CD4-positive, alpha-beta T cell treated with Interleukin-15 for 4 hours (primary cell): ENCODE measurements at regions not wholly inside any gene's neighbourhood (a gene's known extent, or its start where the extent isn't known, plus 50 kb on each side); places are given as distances from the start of the nearest gene placed in this dataset.

Experiments
- DNase-seq: peaks from one replicate; pipeline ENCODE4 v3.0.0-alpha.2; 2020; ENCODE audit warnings: low spot score

DNA sequence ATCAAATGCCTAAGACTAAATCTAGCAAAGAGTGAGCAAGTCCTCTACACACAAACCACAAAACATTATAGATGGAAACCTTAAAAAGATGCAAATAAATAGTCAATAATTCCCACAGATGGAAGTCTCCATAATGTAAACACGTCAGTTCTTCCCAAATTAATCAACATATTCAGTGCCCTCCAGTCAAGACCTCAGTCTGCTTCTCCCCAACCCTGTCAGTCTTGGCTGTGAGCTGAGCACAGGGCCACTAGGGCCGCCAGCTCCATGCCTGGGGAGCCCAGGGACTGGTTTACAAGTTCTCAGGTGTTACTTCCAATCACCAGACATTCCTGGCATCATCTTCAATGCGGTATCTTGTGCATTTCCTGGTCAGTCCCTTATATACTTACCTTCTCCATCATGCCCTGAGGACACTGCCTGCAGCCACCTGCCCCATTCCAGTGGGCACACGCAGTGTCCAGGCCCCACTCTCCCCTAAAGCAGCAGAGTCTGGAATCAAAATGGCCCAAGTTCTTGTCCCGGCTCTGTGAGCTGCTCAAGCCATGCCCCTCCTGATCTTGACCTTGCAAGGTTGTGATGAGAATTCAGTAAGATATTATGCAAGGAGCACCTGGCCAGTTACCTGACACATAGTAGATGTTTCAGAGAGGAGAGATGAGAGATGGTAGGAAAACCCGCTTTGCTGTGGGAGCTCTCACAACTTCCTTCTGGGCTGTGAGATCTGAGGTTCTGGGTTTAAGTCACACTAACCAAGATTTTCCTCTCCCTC, 207.9 kb upstream of the RAB6C start:
- DNase-seq, result no peak

DNA sequence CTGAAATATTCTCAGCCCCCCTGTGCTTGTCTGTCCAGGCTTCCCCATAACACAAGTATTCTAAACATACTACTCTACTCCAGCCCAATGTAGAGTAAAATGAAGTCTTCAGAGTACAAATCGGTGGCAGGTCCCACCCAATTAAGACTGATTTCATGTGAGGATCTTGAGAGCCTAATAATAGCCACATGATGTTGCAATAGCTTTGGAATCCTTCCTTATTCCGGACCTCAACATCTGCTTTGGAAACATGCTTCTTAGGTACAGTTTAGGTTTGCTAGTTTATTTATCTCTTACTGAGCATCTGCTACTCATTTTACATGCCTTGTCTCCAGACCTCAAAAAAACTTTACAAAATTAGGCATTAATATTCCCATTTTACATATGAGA, 207.3 kb upstream of the RAB6C start:
- DNase-seq, result no peak

DNA sequence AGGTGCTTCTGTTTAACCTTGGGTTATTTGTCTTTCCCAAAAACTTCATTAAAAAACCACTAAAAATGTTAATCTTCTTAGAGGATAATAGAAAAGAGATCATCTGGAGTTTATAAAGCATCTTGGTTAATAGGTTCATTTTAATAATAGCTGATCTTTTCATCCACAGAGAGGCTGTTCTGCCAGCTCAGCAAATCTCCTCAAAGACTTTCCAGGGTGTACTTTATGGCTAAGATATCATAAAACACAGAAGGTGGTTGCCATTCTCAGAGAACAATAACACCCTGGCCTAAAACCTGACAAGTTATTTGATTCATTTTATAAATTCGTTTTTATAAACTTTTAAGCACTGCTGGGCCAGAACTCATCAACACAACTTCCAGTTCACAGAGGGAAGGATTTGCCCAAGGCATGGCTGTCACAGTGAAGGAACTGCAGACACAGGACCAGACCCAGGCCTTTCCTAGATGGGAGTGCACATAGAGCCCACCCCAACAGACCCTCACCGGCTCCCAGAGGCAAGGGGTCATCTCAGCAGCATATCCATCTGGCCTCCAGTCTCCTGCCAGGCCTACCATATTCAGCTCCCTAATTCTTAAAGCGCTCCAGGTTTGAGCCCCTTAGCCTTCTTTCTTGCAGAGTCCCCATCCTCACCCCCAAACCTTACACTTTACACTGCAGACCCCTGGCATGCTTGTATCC, 203.4 kb upstream of the RAB6C start:
- no peak for DNase-seq

DNA sequence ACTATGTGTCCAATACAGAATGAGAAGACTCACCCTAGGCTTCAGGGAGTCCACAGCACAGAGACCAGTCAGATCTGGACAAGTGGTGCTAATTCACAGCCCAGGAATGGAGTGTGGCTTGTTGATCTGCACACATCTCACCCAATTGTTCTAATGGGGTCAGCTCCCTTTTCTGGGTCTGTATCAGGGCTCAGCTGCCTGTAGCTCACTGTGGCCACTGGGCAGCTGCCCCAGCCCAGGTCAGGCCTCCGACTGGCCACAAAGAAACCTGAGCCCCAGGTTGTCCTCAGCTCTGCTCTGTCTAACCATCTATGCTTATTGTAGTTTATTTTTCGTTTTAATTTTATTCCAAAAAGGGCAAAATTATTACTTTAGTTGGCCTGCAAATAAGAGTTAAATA, 202.3 kb upstream of the RAB6C start:
- DNase-seq, result no peak

DNA sequence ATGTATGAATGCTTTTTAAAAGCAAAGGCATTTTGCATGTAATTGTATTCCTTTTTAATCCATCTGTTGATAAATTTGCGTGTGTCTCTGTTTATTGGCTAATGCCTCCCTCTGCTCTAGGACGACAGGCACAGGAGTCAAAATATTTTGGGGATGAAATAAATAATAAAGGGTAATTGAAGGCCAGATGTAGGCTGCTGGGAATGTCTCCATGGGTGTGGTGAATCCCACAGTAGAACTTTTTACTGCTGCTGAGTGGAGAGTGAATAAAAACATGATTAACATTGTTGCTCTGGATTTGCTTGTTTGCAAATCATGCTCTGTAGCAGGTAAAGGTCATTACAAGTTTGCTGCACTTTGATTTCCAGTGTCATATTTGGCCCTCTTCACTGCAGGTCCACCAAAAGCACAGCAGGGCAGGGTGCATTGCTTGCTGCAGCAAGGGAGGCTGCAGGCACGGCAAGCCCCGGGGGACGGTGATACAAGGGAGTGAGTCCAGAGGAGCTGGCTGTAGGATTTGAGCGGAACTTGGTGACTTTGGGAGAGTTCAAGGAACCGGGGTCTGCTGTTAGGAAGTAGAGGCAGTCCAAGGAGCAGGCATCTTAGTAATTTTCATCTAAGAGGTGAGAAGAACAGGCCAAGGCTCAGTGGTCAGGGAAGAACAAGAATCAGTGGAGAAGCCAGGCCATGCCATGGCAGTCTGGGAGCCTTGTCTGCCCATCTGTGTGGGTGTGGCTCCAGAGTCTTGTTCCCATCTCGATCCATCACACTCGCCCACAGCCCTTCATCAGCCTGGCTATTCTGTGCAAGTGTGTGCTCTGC, 201.5 kb upstream of the RAB6C start:
- DNase-seq, result no peak

DNA sequence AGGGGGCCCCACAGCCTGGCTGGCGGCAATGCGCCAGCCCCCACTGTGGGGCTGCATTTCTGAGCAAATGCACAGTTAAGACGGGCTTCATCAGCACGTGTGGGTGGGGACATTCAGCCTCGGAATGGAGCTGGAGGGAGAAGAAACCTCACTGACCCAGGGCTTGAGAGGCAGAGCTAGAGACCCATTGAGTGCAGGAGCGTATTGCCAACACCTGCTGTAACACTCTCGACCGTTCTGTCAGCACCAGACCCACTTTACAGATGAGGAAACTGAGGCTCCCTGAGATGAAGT, 200.9 kb upstream of the RAB6C start:
- DNase-seq, result no peak

DNA sequence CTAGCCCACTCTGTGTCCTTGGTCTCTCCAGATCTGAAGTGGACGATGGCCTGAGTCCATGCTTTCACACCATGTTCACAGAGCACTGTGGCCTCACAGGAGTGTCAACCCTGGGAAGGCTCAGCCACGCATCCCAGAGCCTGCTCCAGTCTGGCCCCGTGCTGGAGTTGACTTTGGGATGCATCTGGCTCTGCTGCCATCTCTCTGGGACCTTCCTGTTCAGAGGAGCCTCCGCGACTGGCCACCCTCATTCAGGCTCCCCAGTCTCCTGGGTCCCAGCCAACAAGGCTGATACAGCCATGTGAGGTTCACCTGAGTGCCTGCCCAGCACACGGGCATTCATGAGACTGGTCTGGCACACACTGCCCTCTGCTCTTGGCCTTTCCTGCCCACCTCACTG, 199.7 kb upstream of the RAB6C start:
- DNase-seq, result no peak

DNA sequence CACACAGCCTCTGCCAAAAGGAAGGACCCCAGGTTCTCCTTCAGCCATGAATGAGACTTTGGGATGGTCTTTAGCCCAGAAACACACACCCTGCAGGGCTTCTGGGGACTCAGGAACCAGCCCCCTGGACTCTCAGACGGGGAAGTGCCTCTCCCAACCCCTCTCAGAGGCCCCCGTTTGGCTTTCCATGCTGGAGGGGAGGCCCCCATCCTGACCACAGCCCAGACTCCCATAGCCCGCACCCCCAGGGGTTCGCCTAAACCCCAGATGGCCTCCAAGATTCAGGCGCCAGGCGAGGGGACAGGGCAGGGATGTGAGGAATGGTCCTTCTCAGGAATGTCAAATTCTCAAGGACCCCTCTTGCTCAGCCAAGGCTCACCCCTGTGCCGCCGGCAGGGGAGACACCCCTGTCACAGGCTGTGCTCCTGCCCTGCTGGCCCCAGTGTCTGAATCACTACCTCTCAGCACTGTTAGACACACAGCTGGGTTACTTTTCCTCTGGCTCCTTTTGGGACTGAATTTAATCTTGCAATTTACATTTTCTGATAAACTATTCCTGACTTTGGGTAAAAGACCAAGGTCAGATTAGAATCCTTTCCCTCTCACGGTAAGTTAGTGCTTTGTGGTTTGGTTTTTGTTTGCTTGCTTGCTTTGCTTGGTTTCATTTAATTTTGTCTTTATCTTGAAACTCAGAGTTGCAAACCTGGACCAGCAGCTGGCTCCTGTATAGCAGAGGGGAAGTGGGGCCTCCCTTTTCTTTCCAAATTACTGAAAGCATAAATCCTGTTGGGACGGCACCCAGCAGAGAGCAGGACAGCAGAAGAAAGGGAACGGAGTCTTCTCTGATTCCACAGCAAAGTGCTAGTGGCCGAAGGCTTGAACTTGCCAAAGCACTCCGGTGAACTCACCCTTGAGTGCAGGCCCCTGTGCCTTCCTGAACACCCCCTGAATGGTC, 198.9 kb upstream of the RAB6C start:
- DNase-seq, result no peak

DNA sequence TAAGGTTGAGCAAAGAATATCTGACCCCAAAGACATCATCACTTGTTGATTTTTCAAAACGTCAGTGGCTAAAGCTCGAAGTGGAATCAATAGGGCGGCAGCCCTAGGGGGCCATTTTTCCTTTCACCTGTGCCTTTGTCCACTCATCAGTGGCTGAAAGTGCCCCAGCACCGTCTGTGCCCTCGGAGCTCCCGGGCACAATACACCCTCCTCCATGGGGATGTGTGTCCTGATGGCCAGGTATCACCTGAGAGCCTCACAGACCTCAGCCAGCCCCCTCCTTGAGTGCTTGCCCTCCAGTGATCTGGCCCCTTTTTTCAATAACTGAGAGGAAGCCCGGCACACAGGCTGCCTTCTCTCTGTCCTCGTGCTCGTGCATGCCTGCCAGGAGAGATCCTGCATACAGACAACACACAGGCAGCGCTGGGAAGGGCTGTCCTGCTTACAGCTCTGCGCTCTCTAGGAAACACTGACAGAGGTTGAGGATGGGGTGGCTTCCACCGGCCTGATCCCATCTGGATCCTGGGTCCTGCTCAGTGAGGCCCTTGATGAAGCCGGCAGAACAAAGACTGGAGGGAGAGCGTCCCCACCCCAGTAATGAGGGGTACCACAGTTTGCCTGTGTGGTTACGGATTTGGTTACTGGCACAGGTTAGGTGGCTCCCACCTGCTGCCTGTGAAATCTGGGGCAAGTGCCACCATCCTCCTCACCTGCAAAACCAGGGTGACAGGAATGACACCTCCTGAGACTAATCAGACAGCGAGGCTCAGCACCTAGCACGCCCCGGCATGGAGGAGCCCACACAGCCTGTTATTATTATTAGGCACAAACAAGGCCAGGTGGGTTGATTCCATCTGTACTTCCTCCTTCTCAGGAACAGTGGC, 197.5 kb upstream of the RAB6C start:
- no peak for DNase-seq

DNA sequence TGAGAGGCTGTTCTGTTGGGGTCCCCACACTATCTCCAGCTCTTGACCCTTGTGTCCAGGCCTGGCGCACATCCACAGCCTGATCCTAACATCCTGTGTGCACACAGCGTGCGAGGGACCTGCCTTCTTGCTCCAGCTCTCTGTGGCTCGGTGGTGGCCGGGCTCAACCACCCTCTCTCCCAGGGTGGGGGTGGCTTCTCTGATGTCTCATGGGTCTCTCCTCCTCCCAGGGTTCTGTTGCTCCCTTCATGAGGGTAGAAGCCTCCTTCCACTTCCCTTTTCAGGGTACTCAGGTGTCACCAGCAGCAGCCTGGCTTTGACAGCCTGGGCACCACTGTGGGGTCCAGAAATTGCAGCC, 196.9 kb upstream of the RAB6C start:
- no peak for DNase-seq

DNA sequence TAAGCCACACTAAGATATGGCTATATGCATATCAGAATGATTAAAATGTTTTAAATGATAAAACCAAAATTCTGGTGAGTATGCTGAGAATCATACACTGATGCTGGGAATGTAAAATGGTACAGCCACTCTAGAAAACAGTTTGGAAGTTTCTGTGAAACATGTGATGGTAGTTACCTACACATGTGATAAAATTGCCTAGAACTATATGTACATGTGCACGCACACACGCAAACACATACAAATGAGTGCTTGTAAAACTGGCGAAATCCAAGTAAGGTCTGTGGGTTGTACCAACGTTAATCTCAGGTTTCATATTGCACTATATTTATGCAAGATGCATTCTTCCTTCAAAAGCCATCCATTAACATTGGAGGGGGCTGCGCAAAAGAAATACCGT, 195.0 kb upstream of the RAB6C start:
- no peak for DNase-seq

DNA sequence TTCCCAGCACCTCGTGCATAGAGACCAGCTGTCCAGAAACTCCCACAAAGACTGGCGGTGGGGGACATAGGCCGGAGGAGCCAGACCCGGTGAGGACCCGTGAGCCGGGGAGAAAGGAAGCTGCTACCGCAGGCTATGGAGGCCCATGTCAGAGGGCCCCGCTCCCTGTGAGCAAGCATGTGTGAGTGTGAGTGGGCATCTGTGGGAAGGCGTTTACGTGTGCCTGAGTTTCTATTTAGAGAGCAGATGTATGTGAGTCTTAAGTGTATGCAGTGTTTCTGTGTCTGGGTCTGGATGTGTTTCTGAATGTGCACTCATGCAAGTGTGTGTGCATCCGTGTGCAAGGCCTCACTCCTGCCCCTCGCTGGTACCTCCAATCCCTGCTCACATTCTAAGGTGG, 187.8 kb upstream of the RAB6C start:
- DNase-seq, result no peak

DNA sequence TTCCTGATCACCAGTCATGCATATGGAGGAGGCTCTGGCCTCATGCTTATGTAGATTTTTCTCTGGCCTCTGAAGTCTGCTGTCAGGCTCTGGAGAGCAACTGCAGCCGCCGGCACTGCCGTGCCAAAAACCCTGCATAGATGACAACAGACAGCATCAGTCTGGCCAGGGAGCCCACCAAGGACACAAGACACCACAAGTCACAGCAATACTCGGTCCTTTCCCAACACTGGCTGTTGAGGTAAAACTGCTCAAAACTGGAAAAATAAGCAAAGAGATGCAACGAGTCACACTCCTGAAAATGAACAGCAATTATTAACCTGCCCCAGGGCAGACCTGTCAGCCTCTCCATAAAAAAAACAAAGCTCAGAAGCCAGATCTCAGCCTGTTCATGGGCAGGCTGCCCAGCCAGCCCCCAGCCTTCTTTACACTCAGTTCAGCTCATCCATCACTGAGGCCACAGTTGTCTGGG, 186.0 kb upstream of the RAB6C start:
- DNase-seq, result no peak

DNA sequence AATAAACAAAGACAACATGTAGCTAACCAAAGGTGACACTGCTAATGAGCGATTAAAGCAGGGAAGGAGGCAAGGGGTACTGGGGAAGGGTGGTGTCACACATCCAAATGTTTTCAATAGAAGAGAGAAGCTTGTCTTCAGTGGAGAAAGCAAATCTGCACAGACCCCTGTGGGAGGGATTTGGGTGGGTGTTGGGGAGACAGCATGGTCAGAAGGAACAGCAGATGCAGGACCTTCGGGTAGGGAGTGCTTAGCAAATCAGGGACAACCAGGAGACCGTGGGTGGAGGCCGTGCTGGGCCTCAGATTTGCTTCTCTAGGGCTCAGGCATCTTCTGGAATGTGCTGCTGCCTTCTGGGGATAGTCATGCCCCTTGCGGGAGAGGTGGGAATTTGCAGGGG, 185.3 kb upstream of the RAB6C start:
- no peak for DNase-seq

DNA sequence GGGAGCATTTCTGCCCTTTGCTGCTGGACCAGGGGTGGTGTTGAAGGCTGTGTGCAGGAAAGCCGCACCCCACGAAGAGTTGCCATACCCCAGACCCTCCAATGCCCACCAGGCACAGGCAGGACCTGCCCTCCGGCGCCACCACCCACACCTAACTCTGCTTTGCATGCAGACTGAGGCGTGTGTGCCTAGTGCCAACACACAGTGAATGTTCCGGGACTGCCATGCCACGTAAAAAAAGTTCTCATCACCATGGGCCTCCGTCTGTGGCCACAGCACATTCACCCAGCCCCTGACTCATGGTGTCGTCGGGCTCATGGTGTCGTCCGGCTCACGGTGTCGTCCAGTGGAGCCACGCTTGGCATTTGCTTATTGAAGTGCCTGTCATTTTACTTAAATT, 184.9 kb upstream of the RAB6C start:
- DNase-seq, result no peak

DNA sequence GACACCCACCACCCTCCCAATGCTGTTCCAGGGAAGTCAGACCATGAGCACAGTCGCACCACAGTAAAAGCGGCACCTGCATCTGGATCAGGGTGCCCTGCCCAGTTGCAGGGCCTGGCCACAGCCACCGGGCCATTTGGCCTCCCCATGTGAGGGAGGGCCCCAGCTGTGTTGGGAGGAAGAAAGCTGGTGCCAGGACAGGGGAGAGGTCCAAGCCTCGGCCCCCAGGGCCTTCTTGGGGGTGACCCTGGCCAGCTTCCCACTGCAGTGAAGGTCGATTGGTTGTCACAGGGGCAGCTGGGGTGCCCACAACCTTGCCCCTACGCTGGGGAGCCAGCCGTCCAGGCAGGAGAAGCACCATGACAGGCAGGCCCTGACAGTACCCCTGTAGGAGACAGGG, 183.2 kb upstream of the RAB6C start:
- DNase-seq, result no peak

DNA sequence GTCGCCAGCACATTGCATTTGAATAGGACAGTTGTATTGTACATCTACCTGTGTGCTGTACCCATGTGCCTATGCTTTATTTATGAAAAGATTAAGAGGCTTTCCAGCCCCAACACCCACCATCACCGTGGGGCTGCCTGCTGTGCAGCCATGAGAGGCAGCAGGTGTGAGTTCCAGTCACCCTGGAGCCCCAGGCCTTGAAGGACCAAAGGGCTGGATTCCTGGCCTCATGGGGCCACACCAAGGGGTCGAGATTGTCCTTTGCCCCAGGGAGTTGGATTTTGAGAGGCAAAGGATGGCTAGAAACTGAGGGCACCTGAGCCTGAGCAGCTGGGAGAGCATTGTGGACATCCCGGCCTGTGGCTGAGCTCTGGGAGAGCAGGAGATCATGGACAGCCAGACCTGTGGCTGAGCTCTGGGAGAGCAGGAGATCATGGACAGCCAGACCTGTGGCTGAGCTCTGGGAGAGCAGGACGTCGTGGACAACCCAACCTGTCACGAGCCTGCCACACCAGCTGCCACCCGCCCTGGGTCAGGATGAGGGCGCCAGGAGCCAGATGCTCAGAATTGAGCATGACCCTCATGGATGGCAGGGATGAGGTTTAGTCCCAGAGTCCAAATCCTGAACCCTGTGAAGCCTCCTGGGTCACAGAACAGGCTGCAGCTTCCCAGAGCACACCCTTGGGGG, 182.5 kb upstream of the RAB6C start:
- DNase-seq, result no peak

DNA sequence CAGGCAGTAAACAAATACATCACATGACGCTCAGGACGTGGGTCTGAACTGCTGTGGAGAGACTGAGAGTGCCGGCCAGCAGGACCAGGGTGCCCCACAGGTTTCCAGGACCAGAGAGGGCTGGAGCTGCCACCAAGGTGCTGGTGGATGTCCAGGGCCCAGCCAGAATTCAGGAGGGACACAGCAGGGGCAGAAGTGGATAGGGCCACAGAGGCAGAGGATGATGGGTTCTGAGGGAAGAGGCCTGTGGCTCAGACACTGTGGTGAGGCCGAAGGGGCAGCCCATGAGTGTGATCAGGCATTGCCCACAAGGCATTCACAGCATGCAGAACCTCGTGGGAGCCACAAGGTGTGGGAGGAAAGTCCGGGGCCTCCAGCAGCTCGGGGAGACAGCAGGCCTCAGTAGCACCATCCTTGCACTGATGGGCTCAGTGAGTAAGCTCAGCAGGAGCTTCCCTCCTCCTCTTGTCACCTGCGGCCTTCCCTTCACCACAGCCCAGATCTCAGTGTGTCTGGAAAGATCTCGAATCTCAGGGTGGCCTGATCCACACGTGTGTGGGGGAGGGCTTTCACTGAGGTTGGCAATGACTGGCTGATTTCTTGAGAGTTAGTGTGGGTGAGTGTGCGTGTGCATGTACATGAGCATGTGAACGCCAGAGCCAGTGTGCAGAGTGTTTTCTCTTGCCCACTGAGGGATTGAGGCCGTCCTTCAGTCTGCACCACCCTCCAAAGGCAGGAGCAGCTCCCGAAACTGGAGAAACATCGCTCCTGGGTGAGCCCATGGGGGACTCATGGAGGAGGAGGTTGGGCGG, 181.8 kb upstream of the RAB6C start:
- DNase-seq, result no peak

DNA sequence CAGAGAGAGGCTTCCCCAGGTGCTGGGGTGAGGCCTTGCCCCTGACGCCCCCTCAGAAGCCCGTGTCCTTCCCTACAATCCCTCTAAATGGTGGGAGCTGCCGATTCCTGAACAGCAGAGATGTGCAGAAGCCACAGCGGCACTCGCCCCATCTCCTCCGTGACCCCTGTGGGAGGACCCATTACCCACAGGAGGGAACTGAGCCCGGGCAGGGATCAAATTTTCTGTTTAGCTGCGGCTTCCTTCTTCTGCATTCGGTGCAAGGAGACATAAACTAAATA, 181.2 kb upstream of the RAB6C start:
- DNase-seq, result no peak

DNA sequence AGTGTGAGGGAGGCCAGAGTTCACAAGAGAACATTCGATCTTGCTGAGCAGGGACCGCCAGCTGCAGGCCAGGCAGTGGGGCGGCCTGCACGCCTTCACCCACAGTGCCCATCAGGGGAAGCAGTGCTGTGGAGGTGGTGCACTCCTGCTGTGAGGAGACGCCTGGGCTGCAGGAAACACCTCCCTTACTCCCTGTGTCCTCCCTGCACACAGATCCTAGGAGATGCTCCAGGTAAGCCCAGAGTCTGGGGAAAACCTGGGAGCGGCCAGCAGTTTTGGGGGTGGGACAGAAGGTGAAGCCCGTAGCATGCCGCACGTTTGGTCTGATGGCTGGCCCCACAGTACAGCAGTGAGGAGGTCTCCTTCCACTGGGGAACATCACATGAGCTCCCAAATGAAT, 180.8 kb upstream of the RAB6C start:
- no peak for DNase-seq
